HG03103 (cell line): ENCODE measurements at regions not wholly inside any gene's neighbourhood (a gene's known extent, or its start where the extent isn't known, plus 50 kb on each side); places are given as distances from the start of the nearest gene placed in this dataset.
"Not testable (repeated sequence)": the region's sequence is repeated elsewhere in the genome, so short reads cannot be mapped to it uniquely, and the experiment has no call there.

Experiments
- ATAC-seq: cut with Tn5 transposase; IDR thresholded peaks from one replicate; pipeline ENCODE4 v1.9.1; 2021; ENCODE audit warnings: low read depth; ENCODE audit not compliant: unreplicated experiment

DNA sequence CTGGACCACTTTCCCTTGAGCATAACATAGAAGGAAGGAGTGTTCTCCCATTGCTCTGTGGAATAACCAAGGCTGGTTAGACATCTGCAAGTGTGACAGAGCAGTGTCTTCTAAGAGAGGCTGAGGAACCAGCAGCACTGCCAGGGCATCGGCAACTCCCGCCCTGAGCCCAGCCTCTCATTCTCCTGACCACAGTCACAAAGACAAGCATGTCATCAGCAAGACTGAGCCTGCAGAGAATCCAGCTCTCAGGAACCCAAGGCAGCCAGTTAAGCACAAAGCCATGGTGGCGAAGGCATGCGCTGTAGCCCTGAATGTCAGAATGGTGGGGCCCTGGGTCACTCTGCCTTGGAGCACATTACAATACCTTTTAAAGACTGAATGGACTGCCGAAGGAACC lies 253.9 kb downstream of the AGTPBP1 start:
- no peak for ATAC-seq

DNA sequence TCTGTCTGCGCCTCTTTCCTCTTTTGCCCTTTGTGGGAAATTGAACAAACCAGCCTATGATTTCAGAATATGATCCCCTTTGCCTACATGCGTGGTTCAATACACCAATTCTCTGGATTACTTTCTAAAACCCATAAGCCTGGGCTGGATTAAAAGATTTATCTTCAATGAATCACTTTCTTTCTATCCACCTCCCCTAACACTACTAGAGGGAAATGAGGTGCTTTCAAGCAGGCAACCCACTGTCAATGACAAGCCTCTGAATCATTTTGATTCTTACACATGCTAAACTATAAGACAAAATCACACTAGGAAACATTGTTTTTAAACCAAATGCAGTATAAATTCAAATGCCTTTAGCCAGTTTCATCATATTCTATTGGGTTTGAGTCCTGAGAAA lies 257.5 kb downstream of the AGTPBP1 start:
- no peak for ATAC-seq

DNA sequence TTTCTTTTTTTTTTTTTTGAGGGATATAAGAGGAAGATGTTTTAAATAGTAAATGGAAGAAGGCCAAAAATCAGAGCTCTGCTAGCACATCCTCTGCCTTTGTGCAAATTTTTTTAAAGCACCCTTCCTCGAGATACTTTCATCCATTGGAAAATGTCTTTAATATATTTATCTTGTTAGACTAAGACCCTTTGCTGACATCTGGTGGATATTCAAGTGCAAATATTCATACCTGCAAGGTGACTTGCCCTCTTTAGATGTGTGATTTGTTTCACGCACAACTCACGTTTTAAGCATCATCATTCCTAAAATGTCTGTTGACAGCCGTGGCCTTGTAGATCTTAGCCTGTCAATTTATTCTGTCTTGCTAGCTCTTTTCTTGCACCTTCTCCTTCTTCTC lies 258.5 kb downstream of the AGTPBP1 start:
- ATAC-seq = no peak

DNA sequence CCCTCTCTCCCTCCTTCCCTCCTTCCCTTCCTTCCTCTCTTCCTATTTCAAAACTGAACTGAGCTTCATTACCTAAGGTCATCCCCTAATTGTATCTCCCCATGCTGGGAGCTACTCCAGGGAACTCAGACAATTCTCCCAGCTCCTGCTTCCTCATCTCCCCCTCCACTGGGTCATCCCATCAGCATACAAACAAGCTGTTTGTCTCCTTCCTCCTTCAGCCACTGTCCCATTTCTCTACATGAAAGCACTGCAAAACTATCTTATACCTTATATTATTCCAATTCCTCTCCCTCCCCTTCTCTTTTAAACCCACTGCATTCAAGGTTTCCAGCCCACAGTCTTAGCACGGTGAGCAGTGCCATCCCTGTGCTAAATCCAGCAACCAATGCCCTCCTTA lies 262.4 kb downstream of the AGTPBP1 start:
- no peak for ATAC-seq

DNA sequence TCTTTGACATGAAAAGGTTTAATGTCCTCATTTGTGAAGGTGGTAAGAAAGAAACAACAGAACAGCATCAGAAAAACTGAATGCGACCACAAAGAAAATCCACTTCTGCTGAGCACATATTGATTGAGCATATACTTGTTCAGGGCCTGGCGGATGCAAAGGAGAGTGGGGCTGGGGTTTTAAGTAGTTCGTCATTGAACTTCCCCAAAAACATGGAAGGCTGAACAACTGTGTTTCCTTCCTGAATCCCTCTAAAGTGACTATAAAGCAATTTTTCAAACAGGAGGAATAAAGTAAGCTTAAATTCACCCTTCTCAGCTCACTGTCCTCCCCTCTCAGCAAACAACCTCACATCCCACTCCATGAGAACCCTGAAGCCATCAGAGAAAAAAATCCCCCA lies 262.9 kb downstream of the AGTPBP1 start:
- ATAC-seq = no peak

DNA sequence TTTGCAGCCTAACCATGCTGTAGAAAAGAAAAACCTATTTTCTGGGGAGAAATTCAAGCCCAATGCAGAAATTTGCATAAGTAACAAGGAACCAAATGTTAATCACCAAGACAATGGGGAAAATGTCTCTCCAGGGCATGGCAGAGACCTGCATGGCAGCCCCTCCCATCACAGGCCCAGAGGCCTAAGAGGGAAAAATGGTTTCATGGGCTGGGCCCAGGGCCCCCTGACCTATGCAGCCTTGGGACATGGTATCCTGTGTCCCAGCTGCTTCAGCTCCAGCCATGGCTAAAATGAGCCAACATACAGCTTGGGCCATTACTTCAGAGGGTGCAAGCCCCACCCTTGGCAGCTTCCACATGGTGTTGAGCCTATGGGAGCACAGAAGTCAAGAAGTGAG lies 266.9 kb downstream of the AGTPBP1 start:
- ATAC-seq = not testable (repeated sequence)

DNA sequence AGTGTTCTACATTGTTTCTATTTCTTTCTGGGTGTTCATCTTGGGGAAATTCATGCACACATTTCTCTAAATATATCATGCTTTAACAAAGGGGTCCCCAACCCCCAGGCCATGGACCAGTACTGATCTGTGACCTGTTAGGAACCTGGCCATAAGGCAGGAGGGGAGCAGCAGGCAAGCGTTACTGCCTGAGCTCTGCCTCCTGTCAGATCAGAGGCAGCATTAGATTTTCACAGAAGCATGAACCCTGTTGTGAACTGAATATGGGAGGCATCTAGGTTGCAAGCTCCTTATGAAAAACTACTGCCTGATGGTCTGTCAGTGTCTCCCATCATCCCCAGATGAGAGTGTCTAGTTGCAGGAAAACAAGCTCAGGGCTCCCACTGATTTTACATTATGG lies 270.0 kb downstream of the AGTPBP1 start:
- no peak for ATAC-seq

DNA sequence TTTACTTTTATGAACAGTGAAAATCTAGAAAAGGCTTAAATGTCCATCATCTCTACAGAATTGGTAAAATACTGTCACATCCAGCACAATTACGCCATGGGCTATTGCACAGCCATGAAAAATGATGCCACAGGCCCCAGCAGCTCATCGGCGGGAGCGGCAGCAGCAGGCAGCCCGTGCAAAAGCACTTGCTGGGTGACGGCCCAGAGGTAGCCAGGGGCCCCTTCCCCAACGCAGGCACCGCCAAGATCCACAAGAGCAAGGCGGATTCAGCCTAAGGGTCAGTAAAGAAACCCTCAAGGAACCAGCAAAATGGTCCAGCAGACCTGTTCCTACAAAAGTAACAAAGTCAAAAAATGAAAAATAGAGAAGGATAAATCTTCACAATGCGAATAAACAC lies 272.7 kb downstream of the AGTPBP1 start:
- ATAC-seq = no peak

DNA sequence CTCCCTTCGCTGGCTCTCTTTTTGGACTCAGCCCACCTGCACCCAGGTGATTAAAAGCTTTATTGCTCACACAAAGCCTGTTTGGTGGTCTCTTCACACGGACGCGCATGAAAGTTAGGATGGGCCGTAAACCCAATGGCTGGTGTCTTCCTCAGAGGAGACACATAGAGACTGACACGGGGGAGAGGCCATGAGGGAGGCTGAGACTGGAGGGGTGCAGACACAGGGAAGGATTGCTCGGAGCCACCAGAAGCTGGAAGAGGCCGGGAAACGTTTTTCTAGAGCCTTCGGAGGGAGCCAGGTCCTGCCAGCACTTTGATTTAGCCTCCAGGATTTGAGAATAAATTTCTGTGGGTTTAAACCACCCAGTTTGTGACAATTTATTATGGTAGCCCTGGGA lies 274.9 kb downstream of the AGTPBP1 start:
- ATAC-seq = no peak

DNA sequence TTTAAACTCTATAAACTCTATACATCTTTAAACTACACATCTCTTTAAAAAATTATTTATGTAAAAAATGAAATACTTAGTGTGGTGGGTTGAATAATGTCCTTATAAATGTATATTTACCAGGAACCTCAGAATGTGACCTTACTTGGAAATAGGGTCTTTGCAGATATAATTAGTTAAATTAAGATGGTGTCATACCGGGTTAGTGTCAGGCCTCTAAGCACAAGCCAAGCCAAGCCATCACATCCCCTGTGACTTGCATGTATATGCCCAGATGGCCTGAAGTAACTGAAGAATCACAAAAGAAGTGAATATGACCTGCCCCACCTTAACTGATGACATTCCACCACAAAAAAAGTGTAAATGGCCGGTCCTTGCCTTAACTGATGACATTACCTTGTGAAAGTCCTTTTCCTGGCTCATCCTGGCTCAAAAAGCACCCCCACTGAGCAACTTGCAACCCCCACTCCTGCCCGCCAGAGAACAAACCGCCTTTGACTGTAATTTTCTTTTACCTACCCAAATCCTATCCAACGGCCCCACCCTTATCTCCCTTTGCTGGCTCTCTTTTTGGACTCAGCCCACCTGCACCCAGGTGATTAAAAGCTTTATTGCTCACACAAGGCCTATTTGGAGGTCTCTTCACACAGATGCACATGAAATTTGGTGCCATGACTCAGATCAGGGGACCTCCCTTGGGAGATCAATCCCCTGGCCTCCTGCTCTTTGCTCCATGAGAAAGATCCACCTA lies 283.5 kb downstream of the AGTPBP1 start:
- not testable (repeated sequence) for ATAC-seq

DNA sequence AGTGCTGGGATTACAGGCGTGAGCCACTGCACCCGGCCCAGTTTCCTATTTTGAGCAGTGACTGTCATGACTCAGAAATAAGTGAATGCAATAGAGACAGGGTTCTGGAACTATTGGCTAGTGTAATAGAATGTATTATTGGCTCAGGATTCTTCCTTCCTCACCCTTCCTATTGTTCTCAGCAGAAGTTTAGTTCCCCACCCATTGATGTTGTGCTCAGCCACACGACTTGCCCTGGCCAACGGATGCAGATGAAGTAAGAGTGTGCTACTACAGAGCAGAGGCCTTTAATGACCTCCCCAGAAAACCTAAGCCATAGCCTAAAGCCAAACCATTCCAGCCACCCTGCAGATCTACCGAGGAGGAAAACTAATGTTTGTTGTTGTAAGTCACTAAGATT lies 287.9 kb downstream of the AGTPBP1 start:
- ATAC-seq = no peak

DNA sequence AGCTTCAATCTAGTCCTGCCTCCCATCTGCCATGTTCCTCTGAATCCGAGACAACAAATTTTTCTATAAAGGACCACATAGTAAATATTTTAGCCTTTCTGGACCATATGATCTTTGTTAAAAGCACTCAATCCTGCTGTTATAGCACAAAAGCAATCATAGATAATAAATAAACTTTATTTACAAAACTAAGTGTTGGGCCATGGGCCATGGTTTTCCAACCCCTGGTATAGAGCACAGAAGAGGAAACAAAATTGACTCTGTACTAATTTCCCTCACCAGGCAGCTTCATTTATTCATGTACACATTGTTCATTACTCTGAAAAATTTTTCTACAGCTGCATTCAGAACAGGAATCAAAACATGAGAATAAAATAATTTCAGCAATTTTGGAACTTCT lies 288.9 kb downstream of the AGTPBP1 start:
- ATAC-seq = no peak

DNA sequence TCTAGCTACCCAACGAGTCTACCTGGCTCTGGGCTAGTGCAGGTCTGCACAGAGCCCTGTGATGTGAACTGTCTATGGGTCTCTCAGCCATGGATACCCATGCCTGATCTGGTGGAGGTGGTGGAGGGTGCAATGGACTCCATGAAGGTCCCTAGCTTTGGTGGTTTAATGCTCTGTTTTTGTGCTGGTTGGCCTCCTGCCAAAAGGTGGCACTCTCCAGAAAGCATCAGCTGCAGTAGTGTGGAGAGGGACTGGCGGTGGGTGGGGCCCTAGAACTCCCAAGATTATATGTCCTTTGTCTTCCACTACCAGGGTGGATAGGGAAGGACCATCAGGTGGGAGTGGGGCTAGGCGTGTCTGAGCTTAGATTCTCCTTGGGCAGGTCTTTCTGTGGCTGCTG lies 290.1 kb downstream of the AGTPBP1 start:
- ATAC-seq = no peak

DNA sequence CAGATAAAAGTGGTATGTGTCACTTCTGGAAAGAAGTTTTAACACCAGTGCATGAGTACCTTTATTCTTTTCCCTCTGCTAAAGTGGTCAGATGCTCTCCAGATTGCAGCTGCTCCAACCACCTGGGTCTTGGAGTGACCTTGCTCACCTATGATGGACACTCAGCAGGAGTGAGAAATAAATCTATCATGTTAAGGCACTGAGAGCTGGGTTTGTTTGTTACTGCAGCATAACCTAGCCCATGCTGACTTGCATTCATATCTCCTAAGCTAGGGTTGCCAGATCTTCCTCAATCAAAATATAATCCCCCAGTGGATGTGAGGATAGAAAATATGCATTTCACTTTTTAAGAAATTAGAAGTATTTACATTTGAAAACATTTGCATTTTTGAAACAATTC lies 295.9 kb downstream of the AGTPBP1 start:
- ATAC-seq = no peak

DNA sequence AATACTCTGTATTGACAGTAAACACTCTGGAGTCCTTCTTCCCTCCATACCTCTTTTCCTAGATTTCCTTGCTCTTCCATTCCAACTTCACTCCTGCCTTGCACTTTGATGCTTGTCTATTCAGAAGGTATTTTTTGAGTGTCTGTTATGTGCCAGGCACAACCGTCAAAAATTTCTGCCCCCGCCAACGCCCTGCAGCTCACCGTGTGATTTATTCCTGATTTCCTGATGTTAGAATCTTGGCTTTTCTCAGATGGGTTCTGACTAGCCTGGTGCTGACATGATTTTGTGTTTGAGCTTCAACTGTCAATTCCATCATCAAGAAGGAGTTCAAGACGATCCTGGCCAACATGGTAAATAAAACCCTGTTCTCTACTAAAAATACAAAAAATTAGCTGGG lies 297.5 kb downstream of the AGTPBP1 start:
- no peak for ATAC-seq

DNA sequence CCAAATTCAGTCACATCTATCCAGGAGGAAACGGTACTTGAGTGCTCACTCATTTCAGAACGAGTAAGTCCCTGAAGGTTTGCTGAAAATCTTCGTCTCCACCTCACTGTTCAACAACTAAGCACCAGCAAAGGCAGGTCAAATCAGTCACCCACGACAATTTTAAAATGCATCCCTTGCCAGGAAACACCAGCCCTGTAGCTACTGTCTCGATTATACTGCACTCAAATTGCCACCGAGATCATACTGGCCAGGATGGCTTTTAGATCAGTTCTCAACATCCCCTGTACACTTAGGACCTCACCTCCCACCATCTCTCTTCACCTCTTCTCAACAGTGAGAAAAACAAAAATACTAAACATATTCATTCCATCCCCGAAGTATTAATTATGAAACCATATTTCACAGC lies 298.6 kb downstream of the AGTPBP1 start:
- ATAC-seq = no peak

DNA sequence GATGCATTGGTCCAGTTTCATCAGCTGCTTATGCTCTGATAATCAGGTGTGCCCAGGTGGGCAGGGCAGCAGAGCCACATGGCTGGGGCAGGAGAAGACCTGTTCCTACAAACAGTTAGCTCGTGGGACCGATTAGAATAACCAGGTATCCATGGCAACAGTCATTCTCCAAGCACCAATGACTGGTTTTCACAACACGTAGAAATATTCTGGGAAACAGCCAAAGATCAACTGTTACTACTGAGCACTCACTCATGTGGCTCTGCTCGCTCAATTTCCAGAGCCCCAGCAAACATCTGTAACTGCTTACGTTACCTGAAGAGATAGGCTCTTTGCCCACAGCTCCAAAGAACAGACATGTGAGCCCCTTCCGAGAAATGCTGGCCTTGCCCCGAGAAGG lies 302.0 kb downstream of the AGTPBP1 start:
- no peak for ATAC-seq

DNA sequence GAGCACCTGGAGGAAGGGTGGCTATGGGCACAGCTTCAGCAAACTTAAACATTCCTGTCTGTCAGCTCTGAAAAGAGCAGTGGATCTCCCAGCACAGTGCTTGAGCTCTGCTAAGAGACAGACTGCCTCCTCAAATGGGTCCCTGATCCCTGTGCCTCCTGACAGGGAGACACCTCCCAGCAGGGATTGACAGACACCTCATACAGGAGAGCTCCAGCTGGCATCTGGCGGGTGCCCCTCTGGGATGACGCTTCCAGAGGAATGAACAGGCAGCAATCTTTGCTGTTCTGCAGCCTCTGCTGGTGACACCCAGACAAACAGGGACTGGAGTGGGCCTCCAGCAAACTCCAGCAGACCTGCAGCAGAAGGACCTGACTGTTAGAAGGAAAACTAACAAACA lies 307.8 kb downstream of the AGTPBP1 start:
- not testable (repeated sequence) for ATAC-seq

DNA sequence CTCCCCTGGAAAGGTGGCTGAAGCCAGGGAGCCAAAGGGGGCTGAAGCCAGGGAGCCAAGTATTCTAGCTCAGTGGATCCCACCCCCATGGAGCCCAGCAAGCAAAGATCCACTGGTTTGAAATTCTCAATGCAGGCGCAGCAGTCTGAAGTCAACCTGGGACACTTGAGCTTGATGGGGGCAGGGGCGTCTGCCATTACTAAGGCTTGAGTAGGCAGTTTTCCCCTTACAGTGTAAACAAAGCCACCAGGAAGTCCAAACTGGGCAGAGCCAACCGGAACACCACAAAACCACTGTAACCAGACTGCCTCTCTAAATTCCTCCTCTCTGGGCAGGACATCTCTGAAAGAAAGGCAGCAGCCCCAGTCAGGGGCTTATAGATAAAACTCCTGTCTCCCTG lies 308.2 kb downstream of the AGTPBP1 start:
- not testable (repeated sequence) for ATAC-seq

DNA sequence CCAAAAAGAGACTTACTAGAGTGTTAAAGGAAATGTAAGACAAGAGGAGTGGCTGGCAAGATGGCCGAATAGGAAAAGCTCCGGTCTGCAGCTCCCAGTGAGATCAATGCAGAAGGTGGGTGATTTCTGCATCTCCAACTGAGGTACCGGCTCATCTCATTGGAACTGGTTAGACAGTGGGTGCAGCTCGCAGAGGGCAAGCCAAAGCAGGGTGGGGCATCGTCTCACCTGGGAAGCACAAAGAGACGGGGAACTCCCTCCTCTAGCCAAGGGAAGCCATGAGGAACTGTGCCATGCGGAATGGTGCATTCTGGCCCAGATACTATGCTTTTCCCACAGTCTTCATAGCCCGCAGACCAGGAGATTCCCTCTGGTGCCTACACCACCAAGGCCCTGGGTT lies 308.7 kb downstream of the AGTPBP1 start:
- no peak for ATAC-seq

DNA sequence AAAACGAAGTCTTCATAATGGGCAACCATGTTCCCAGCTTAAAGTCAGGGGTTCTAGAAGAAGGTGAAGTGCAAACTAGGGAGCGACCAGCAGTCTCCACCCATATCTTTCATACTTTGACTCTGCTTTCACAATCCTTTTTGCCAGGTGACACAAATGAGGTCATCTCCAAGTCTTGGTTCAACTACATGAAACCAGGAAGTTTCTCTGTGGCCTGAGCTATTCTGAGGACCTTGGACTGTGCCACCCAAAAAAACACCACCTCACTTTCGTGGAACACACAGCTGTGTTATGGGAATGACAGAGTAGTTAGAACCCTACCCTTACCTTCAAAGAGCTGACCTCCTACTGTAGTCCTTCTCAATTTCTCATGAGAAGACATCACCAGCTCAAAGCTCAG lies 309.2 kb downstream of the AGTPBP1 start:
- peak; percentile 52 for ATAC-seq

DNA sequence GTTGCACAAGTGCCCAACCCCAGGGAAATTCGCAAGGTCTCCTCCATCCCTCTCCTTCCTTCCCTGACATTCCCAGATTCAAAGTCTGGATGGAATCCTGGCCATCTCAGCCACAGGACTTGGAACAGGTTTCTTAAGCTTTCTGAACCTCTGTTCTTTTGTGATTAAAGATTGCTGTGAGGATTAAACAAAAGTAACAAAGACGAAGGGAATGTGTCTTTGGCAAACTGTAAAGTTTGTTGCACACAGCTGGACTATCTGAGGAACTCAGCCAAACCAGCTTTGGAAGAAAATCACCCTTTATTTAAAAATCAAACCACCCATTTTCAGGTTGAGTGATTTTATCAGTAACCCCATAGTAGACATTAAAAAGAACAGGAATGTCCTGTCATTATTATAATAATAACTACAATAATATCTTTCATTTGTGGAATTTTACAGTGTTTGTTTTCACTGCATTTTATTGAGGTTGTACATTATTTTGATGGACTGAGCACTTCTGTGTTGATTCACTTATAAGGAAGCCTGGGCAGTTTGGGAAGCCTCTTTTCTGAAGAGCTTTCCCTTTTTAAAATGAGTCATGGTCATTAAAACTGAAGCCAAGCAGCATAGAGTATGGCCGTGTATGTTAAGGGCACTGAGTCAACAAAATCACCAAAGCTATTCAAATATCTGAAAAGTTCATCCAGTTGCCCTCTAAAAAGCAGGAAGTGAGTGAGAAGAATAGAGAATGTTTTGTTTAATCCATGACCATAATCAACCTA lies 310.2 kb downstream of the AGTPBP1 start:
- no peak for ATAC-seq
